Kidney (tissue), 13 donors: ENCODE measurements at regions not wholly inside any gene's neighbourhood (a gene's known extent, or its start where the extent isn't known, plus 50 kb on each side); places are given as distances from the start of the nearest gene placed in this dataset.
"Not testable (repeated sequence)": the region's sequence is repeated elsewhere in the genome, so short reads cannot be mapped to it uniquely, and the experiment has no call there.

Source experiments
- DNase-seq, 5 donors: peaks; one replicate each; pipeline ENCODE4 v3.0.0-alpha.2; 2013 to 2020
- FAIRE-seq: peaks from 2 replicates; lab custom pipeline; 2012; peaks lifted over from hg19 to GRCh38; lab: Jason Lieb, UNC
- H3K27ac ChIP-seq, 2 donors: one replicate each; pipeline ENCODE4 v1.7.0; 2013; ENCODE audit warnings: low read depth in 2 of 2, low read length in 2 of 2, inconsistent platforms in 1 of 2
- H3K27me3 ChIP-seq: one replicate; pipeline ENCODE4 v1.7.1; 2013; ENCODE audit warnings: low read length, inconsistent platforms; ENCODE audit not compliant: control insufficient read depth, insufficient read depth
- H3K36me3 ChIP-seq, 3 donors: one replicate each; pipeline versions ENCODE4 v1.7.0 to v1.7.1; 2013; ENCODE audit warnings: low read length in 3 of 3, control low read depth in 1 of 3, inconsistent platforms in 1 of 3; ENCODE audit not compliant: insufficient read depth in 3 of 3, control insufficient read depth in 2 of 3
- H3K4me1 ChIP-seq, 3 donors: one replicate each; pipeline versions ENCODE4 v1.7.0 to v1.7.1; 2013; ENCODE audit warnings: low read length in 3 of 3, inconsistent platforms in 1 of 3, low read depth in 1 of 3; ENCODE audit not compliant: control insufficient read depth in 2 of 3, insufficient read depth in 2 of 3
- H3K4me3 ChIP-seq, 3 donors: one replicate each; pipeline versions ENCODE4 v1.7.0 to v1.8.1; 2013; ENCODE audit warnings: low read length in 3 of 3, control low read depth in 1 of 3, inconsistent platforms in 1 of 3
- H3K9ac ChIP-seq, 3 donors: one replicate each; pipeline versions ENCODE4 v1.7.0 to v1.7.1; 2013; ENCODE audit warnings: low read length in 3 of 3, control low read depth in 1 of 3, inconsistent platforms in 1 of 3
- H3K9me3 ChIP-seq, 3 donors: one replicate each; pipeline versions ENCODE4 v1.7.0 to v1.7.1; 2013; ENCODE audit warnings: low read length in 3 of 3, control low read depth in 1 of 3, inconsistent platforms in 1 of 3; ENCODE audit not compliant: control insufficient read depth in 2 of 3, insufficient read depth in 1 of 3
- intact Hi-C: fragments of 100-400 bp; cut with DNase I; formaldehyde crosslinking; loops from one replicate; pipeline ENCODE4 v1.11.1; 2022
- TF ChIP-seq, protein P1 (sequence below): IDR thresholded peaks from 3 replicates; pipeline ENCODE4 v1.5.1; 2012; ENCODE audit warnings: mild to moderate bottlenecking, moderate library complexity, borderline replicate concordance; ENCODE audit not compliant: insufficient read depth; ENCODE audit errors: extremely low read depth
- donor health status: control.
- donor health status: control.
- donor health status: control.
- donor health status: control.
- donor health status: control.
- donor health status: DM: yes; HTN: yes; CAD: no.
- donor health status: Normal renal cell carcinoma (clear cell type).

DNA sequence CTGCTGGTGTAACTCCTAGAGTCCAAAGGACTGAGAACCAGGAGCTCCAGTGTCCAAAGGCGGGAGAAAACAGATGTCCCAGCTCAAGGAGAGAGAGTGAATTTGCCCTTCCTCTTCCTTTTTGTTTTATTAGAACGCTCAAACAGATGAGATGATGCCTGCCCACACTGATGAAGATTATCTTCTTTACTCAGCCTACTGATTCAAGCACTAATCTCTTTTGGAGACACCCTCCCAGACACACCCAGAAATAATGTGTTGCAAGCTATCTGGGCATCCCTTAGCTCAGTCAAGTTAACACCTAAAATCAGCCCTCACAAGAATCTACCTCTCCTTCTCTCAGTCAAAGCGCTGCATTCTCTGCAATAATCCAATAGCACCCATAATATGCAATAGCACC, 78.2 kb upstream of the BCL2L14 start:
- Histone ChIP-seq H3K9me3 (no peaks in the 10 kb centered on the region), H3K9ac (no peak overlapping the region), H3K4me1 (no peaks in the 10 kb centered on the region), H3K36me3 (no peaks in the 10 kb centered on the region), H3K27me3 (no peaks in the 10 kb centered on the region), H3K4me3 (no peak overlapping the region), H3K27ac (no peak overlapping the region)
- DNase-seq: no peak
- no peak for FAIRE-seq
- intact Hi-C loops: no loop called here
- TF ChIP-seq, protein P1, sequence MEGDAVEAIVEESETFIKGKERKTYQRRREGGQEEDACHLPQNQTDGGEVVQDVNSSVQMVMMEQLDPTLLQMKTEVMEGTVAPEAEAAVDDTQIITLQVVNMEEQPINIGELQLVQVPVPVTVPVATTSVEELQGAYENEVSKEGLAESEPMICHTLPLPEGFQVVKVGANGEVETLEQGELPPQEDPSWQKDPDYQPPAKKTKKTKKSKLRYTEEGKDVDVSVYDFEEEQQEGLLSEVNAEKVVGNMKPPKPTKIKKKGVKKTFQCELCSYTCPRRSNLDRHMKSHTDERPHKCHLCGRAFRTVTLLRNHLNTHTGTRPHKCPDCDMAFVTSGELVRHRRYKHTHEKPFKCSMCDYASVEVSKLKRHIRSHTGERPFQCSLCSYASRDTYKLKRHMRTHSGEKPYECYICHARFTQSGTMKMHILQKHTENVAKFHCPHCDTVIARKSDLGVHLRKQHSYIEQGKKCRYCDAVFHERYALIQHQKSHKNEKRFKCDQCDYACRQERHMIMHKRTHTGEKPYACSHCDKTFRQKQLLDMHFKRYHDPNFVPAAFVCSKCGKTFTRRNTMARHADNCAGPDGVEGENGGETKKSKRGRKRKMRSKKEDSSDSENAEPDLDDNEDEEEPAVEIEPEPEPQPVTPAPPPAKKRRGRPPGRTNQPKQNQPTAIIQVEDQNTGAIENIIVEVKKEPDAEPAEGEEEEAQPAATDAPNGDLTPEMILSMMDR: no peak

DNA sequence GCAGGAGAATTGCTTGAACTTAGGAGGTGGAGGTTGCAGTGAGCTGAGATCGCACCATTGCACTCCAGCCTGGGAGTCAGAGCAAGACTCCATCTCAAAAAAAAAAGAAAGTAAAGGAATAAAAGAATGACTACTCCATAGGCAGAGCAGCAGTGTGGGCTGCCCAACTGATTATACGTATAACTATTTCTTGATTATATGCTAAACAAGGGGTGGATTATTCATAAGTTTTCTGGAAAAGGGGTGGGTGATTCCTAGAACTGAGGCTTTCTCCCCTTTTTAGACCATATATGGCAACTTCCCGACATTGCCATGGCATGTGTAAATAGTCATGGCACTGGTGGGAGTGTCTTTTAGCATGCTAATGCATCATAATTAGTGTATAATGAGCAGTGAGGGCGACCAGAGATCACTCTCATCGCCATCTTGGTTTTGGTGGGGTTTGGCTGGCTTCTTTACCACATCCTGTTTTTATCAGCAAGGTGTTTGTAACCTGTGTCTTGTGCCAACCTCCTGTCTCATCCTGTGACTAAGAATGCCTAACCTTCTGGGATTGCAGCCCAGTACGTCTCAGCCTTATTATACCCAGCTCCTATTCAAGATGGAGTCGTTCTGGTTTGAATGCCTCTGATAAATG, 72.3 kb upstream of the BCL2L14 start:
- H3K9me3 ChIP-seq, H3K27ac ChIP-seq, intact Hi-C loops, H3K4me3 ChIP-seq, FAIRE-seq, H3K9ac ChIP-seq, H3K36me3 ChIP-seq, DNase-seq, H3K27me3 ChIP-seq, H3K4me1 ChIP-seq: not testable (repeated sequence)

DNA sequence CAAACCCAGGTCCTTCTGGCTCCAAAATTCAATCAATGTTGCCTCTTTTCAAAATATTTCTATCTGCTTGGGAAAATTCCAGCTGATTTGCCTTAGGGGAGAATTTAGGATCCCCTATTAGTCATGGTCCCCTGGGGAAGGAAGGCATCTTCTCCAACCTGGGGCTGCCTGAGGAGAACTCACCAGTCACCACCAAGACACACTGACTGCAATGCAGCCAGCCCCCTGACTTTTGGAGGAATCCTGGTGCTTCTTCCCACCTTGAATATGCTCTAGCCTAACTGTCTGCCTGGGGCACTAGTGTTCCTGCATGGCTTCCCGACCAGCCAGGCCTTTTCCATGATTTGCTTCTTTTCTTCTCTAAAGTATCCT, 71.8 kb upstream of the BCL2L14 start:
- DNase-seq (no peak), FAIRE-seq (no peak)
- Histone ChIP-seq H3K9me3 (no peaks in the 10 kb centered on the region), H3K27ac (no peak overlapping the region), H3K36me3 (no peaks in the 10 kb centered on the region), H3K9ac (no peak overlapping the region), H3K4me3 (no peak overlapping the region), H3K4me1 (no peaks in the 10 kb centered on the region), H3K27me3 (no peaks in the 10 kb centered on the region)
- intact Hi-C loops: no loop called here
- TF ChIP-seq, protein P1: no peak

DNA sequence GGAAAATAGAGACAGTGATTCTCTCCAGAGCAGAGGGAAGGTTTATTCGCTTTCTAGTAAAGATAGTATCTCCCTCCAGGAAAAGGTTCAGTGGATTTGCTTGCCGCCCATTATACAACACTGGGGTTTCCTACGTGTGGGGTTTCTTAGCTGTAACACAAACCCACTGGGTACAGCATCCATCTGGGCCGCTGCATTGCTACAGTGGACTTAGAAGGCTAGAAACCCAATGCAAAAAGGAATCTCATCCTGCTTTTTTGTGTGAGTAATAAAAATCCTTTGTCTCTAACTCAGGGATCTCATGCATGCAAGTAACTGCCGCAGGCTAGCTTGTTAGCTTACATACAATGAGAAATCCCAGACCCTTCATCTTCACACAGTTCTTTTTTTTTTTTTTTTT, 67.1 kb upstream of the BCL2L14 start:
- H3K9me3 ChIP-seq: no peaks in the 10 kb centered on the region
- FAIRE-seq (no peak), DNase-seq (peak in 1 of 5 donors; percentile 9)
- intact Hi-C loops: no loop called here
- H3K4me1 ChIP-seq: no peaks in the 10 kb centered on the region
- no peaks in the 10 kb centered on the region for H3K36me3 ChIP-seq
- no peak overlapping the region for H3K27ac ChIP-seq
- no peaks in the 10 kb centered on the region for H3K27me3 ChIP-seq
- no peak overlapping the region for H3K4me3 ChIP-seq
- TF ChIP-seq, protein P1: no peak
- H3K9ac ChIP-seq: no peak overlapping the region
